H7 (cell line): ENCODE measurements at regions not wholly inside any gene's neighbourhood (a gene's known extent, or its start where the extent isn't known, plus 50 kb on each side); places are given as distances from the start of the nearest gene placed in this dataset.

Source experiments
- DNase-seq: peaks from one replicate; pipeline ENCODE4 v3.0.0; 2012
- H3K27me3 ChIP-seq: 2 replicates; pipeline ENCODE4 v1.6.0; 2011; ENCODE audit warnings: mild to moderate bottlenecking, low read length; ENCODE audit not compliant: control insufficient read depth, insufficient read depth
- H3K36me3 ChIP-seq: replicated peaks from 2 replicates; pipeline ENCODE4 v1.5.1; 2011; ENCODE audit warnings: low read length; ENCODE audit not compliant: control insufficient read depth, insufficient read depth
- H3K4me3 ChIP-seq: 2 replicates; pipeline ENCODE4 v1.5.1; 2011; ENCODE audit warnings: low read depth, mild to moderate bottlenecking, control low read depth, low read length, moderate library complexity; ENCODE audit not compliant: insufficient read depth

- H3K4me3 ChIP-seq = no peak overlapping the region
- no peak for DNase-seq
- no peaks in the 10 kb centered on the region; the same call in 1 of the 2 replicates for H3K27me3 ChIP-seq
- no peaks in the 10 kb centered on the region for H3K36me3 ChIP-seq
Observed at GRCh38 chr1:208536212-208536611, 292.0 kb upstream of the PLXNA2 start.

DNA sequence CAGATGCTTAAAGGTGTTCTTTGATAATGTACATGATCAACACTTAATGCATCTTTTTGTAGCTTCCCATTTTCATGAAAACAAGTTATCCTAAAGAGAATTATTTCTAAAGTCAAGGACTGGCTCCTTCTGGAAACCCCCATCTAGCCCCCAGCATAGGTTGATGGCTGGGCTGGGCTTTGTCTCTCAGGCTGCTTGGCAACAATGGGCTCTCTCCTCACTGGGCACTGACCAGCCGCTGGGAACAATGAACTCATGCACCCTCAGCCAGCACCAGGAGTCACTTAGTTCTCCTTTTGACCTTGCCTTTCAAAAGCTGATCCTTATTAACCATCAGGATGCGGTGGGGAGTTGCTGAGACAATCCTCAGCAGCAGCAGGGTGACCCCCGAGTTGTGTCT, 293.0 kb upstream of the PLXNA2 start:
- no peak for DNase-seq
- H3K27me3 ChIP-seq = no peaks in the 10 kb centered on the region; the same call in 1 of the 2 replicates
- no peaks in the 10 kb centered on the region for H3K36me3 ChIP-seq
- H3K4me3 ChIP-seq = no peak overlapping the region

DNA sequence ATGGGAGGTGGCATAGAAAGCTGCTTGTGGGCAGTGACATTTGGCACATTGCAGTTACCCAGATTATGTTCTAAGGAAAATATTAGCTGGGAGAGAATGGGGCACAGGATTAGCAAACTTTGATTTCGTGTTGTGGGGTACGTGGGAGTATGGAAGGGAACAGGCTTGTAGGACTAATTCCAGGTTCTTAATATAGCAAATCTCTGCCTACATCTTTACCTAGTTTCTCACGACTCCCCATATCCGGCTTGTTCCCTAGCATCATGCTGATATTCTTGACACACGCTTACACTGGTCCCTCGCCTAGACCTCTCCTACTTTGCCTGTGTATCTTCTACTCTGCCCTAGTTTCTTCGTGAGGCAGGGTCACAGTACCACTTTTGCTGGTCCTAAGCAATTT, 293.9 kb upstream of the PLXNA2 start:
- Histone ChIP-seq H3K4me3 (no peak overlapping the region), H3K36me3 (no peaks in the 10 kb centered on the region), H3K27me3 (no peaks in the 10 kb centered on the region; the same call in 1 of the 2 replicates)
- no peak for DNase-seq

DNA sequence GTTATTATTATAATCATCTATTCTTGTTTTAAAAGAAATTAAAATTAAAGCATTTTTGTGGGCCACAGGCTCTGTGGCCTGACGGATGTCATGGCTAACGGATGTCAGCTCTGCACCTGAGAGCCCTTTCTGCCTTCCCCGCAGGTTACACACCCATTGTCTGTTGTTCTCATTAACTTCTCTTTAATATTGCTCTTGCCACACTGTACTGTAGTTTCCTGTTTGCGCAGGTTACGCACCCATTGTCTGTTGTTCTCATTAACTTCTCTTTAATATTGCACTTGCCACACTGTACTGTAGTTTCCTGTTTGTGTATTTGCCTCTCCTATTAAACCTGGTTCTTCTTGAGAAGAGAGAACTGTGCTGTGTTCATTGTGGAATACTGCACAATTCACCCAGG, 294.4 kb upstream of the PLXNA2 start:
- H3K4me3 ChIP-seq = no peak overlapping the region
- no peaks in the 10 kb centered on the region; the same call in 1 of the 2 replicates for H3K27me3 ChIP-seq
- DNase-seq = no peak
- no peaks in the 10 kb centered on the region for H3K36me3 ChIP-seq

- H3K27me3 ChIP-seq = no peaks in the 10 kb centered on the region; the same call in 1 of the 2 replicates
- H3K36me3 ChIP-seq = no peaks in the 10 kb centered on the region
- no peak overlapping the region for H3K4me3 ChIP-seq
- no peak for DNase-seq
Observed at GRCh38 chr1:208540724-208541123, 296.5 kb upstream of the PLXNA2 start.

DNA sequence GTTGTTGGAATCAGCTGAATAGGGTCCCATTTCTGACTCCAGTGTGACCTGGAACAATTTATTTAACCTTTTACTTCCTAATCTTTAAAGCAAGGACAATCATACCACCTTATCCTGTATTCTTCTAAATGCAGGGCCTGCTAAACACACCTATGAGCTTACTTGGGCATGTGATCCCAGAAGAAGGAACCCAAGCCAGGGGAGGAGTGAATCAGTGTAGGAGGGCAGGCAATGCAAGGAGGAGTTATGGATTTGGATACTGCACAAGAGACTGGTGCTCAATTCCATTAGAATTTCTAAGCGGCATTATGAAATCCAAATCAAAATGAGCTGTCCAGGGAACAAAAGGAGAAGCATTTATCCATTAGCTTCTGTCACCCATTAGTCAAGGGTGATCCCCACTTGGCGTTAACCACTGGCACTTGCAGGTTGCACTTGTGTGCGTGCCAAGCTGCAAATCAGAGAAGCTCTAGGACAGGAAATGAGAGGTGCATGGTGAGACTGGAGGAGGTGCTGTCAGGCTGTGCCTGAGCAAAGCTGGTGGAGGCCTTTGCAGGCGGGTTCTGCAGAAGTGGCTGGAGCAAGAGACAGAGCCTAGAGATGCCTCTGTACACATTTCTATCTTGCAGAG, 297.2 kb upstream of the PLXNA2 start:
- Histone ChIP-seq H3K36me3 (no peaks in the 10 kb centered on the region), H3K4me3 (no peak overlapping the region), H3K27me3 (no peaks in the 10 kb centered on the region; the same call in 1 of the 2 replicates)
- no peak for DNase-seq

GRCh38 chr1:208542309-208542708, 298.1 kb upstream of the PLXNA2 start:
- no peak for DNase-seq
- no peaks in the 10 kb centered on the region; the same call in 1 of the 2 replicates for H3K27me3 ChIP-seq
- no peaks in the 10 kb centered on the region for H3K36me3 ChIP-seq
- H3K4me3 ChIP-seq = no peak overlapping the region

DNA sequence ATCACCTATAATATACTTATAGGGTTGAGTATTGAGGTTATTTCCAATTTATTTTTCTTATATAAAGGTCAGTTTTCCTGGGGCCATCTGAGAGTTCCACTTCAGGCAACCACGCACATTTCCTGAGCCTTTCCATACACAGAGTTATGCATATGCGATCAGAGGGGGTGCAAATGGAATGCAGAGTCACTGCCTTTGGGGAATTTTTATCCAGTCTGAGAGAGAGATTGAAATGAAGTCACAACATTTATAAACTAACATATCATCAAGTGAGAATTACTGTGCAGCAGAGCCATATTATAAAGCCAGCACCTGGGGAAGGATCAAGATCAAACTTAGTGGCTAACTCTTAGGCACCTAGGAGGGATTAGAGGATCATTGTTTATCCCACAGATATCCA, 299.9 kb upstream of the PLXNA2 start:
- H3K36me3 ChIP-seq = no peaks in the 10 kb centered on the region
- no peak overlapping the region for H3K4me3 ChIP-seq
- DNase-seq = no peak
- H3K27me3 ChIP-seq = no peaks in the 10 kb centered on the region; the same call in 1 of the 2 replicates

GRCh38 chr1:208544794-208545193, 300.6 kb upstream of the PLXNA2 start:
- Histone ChIP-seq H3K4me3 (no peak overlapping the region), H3K36me3 (no peaks in the 10 kb centered on the region)
- DNase-seq = no peak

GRCh38 chr1:208551024-208551423, 306.8 kb upstream of the PLXNA2 start:
- H3K36me3 ChIP-seq = no peaks in the 10 kb centered on the region
- no peak for DNase-seq
- H3K27me3 ChIP-seq = no peaks in the 10 kb centered on the region
- no peak overlapping the region for H3K4me3 ChIP-seq

More at GRCh38 chr1:208544794-208545193, 300.6 kb upstream of the PLXNA2 start:
- H3K27me3 ChIP-seq = no peaks in the 10 kb centered on the region; the same call in 1 of the 2 replicates

- DNase-seq = no peak
- Histone ChIP-seq H3K36me3 (no peaks in the 10 kb centered on the region), H3K27me3 (no peaks in the 10 kb centered on the region), H3K4me3 (no peak overlapping the region)
Observed at GRCh38 chr1:208551633-208552320, 307.6 kb upstream of the PLXNA2 start.

- DNase-seq = no peak
- no peaks in the 10 kb centered on the region for H3K27me3 ChIP-seq
- H3K36me3 ChIP-seq = no peaks in the 10 kb centered on the region
- no peak overlapping the region for H3K4me3 ChIP-seq
Observed at GRCh38 chr1:208552928-208553327, 308.7 kb upstream of the PLXNA2 start.

GRCh38 chr1:208556461-208556860, 312.3 kb upstream of the PLXNA2 start:
- no peaks in the 10 kb centered on the region for H3K27me3 ChIP-seq
- DNase-seq = no peak
- H3K4me3 ChIP-seq = no peak overlapping the region
- H3K36me3 ChIP-seq = no peaks in the 10 kb centered on the region

DNA sequence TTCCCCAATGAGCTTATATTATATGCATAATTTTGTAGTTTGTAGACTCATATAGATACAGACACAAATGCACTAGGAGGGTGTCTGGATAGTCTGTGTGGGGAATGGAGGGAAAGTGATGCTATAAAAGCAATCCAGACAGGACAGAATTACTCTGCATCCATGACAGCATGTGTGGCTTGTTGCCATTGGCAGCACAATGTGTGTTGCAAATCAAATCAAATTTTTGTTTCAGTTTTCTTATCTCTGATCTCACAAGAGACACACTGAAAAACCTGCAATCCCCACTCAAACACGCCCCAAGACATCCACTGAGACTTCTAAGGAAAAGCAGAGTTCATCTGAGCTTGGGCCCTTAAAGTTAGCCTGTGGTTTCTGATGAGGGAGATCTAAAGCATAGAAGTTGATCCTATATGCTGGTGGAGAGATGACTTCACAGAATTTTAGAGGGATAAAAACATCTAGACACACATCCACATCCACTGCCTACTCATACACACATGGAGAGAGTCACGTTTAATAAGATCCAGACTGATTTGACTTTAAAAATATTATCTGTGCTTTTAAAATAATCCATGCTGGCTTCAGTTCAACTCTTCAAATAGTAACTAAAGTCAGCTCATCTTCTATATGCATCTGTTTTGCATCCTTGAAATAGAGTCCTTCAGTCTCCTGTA, 313.0 kb upstream of the PLXNA2 start:
- Histone ChIP-seq H3K36me3 (no peaks in the 10 kb centered on the region), H3K4me3 (no peak overlapping the region), H3K27me3 (no peaks in the 10 kb centered on the region)
- DNase-seq = no peak

- no peak for DNase-seq
- H3K36me3 ChIP-seq = no peaks in the 10 kb centered on the region
- H3K27me3 ChIP-seq = no peaks in the 10 kb centered on the region
- H3K4me3 ChIP-seq = no peak overlapping the region
Observed at GRCh38 chr1:208557723-208558094, 313.5 kb upstream of the PLXNA2 start.
